ENCODE measurements at regions not wholly inside any gene's neighbourhood (a gene's known extent, or its start where the extent isn't known, plus 50 kb on each side); places are given as distances from the start of the nearest gene placed in this dataset.

DNA sequence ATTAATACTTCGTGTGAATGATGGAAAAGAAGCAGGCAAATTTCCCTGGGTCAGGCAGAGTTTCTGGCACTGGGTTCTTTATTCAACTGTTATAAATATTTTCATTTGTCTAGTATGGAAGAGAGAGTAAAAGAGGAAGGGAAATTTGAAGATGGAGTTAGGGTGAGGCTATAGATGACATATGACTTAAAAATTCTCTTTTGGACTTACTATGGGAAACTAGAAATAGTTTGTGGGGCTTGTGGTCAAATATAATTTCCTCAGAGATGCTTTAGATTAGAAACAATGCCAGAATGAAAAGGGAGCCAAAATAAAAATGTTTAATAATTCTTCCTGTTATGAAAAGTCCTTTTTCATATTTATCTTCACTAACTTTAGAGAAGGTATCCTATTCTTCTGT, 103.2 kb downstream of the GC start:
- no peak for DNase-seq (ENCODE audit: low spot score in 2 of 2)
- Histone ChIP-seq H3K4me1 (no peaks in the 10 kb centered on the region), H3K36me3 (no peaks in the 10 kb centered on the region), H3K4me3 (no peak overlapping the region), H3K9me3 (no peaks in the 10 kb centered on the region), H3K27me3 (no peaks in the 10 kb centered on the region), H3K27ac (no peak overlapping the region)
- no peak for TF ChIP-seq POLR2AphosphoS5 (IDR thresholded peaks at IDR 0.05)
- TF ChIP-seq, protein P1, sequence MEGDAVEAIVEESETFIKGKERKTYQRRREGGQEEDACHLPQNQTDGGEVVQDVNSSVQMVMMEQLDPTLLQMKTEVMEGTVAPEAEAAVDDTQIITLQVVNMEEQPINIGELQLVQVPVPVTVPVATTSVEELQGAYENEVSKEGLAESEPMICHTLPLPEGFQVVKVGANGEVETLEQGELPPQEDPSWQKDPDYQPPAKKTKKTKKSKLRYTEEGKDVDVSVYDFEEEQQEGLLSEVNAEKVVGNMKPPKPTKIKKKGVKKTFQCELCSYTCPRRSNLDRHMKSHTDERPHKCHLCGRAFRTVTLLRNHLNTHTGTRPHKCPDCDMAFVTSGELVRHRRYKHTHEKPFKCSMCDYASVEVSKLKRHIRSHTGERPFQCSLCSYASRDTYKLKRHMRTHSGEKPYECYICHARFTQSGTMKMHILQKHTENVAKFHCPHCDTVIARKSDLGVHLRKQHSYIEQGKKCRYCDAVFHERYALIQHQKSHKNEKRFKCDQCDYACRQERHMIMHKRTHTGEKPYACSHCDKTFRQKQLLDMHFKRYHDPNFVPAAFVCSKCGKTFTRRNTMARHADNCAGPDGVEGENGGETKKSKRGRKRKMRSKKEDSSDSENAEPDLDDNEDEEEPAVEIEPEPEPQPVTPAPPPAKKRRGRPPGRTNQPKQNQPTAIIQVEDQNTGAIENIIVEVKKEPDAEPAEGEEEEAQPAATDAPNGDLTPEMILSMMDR (IDR thresholded peaks at IDR 0.05) = no peak
- TF ChIP-seq POLR2A (IDR thresholded peaks at IDR 0.05) = no peak
- intact Hi-C loops (cut with DNase I; ENCODE audit: low total_unique reads) = no loop called here

DNA sequence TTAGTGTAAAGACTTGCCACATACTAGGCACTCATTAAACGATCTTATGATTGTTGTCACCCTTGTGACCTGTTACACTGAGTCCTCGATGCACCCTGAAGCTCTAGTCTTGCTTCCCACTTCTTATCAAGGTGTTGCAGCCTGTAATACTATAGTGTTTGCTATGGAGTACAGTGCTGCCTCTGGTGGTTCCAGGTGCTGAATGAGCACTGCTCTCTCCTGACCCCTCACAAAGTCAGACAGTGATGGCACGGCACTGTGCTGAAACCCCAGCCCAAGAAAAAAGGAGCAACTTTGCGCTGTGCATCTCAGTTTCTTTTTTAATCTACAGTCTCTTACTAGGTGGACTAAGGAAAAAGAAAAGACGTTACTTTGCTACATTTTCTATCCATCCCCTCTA, 106.3 kb downstream of the GC start:
- TF ChIP-seq POLR2AphosphoS5 (IDR thresholded peaks at IDR 0.05) = no peak
- TF ChIP-seq, protein P1 (IDR thresholded peaks at IDR 0.05) = no peak
- no peak for TF ChIP-seq POLR2A (IDR thresholded peaks at IDR 0.05)
- intact Hi-C loops (cut with DNase I; ENCODE audit: low total_unique reads) = loop anchor here (5.0 kb wide), 1 partner anchor 500 kb away; no protein-coding TSS in a partner anchor
- no peaks in the 10 kb centered on the region for H3K4me1 ChIP-seq

GRCh38 chr4:71669291-71669690, 114.6 kb downstream of the GC start:
- no peaks in the 10 kb centered on the region for H3K36me3 ChIP-seq
- no peak for DNase-seq (ENCODE audit: low spot score in 2 of 2)
- no peaks in the 10 kb centered on the region for H3K4me1 ChIP-seq
- no peak overlapping the region for H3K4me3 ChIP-seq
- H3K27ac ChIP-seq = no peak overlapping the region
- TF ChIP-seq, protein P1 (IDR thresholded peaks at IDR 0.05) = no peak
- TF ChIP-seq POLR2AphosphoS5 (IDR thresholded peaks at IDR 0.05) (no peak), POLR2A (IDR thresholded peaks at IDR 0.05) (no peak)
- intact Hi-C loops (cut with DNase I; ENCODE audit: low total_unique reads) = no loop called here
- no peaks in the 10 kb centered on the region for H3K27me3 ChIP-seq
- no peaks in the 10 kb centered on the region for H3K9me3 ChIP-seq

More for the DNA sequence above, 106.3 kb downstream of the GC start:
- no peak overlapping the region for H3K4me3 ChIP-seq
- H3K36me3 ChIP-seq = no peaks in the 10 kb centered on the region
- no peak for DNase-seq (ENCODE audit: low spot score in 2 of 2)
- no peaks in the 10 kb centered on the region for H3K9me3 ChIP-seq
- no peak overlapping the region for H3K27ac ChIP-seq
- H3K27me3 ChIP-seq = no peaks in the 10 kb centered on the region

- Histone ChIP-seq H3K4me1 (no peaks in the 10 kb centered on the region), H3K27me3 (no peaks in the 10 kb centered on the region), H3K27ac (no peak overlapping the region), H3K9me3 (no peaks in the 10 kb centered on the region), H3K4me3 (no peak overlapping the region), H3K36me3 (no peaks in the 10 kb centered on the region)
- no peak for DNase-seq (ENCODE audit: low spot score in 2 of 2)
- TF ChIP-seq POLR2A (IDR thresholded peaks at IDR 0.05) = no peak
- TF ChIP-seq, protein P1 (IDR thresholded peaks at IDR 0.05) = no peak
- no peak for TF ChIP-seq POLR2AphosphoS5 (IDR thresholded peaks at IDR 0.05)
- intact Hi-C loops (cut with DNase I; ENCODE audit: low total_unique reads) = no loop called here
Observed at GRCh38 chr4:71665358-71665757, 118.5 kb downstream of the GC start.

DNA sequence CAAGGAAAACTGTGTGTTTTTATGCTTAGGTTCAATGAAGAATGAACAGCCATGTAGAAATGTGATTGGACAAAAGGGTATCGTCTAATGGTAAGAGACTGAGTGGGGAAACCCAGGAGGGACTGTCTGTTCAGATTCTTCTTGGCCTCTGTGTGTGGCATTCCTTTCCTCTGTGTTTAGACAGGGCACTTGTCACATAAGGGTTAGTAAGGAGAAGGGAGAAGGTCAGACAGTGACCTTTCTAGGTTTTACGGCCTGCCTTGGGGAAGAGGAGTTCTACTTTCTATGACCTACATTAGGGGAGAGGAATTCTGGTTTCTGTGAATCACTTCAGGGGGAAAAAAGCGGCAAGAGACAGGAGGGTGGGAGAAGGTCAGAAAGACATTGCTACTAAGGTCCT, 119.5 kb downstream of the GC start:
- Histone ChIP-seq H3K9me3 (no peaks in the 10 kb centered on the region), H3K27me3 (no peaks in the 10 kb centered on the region), H3K4me1 (no peaks in the 10 kb centered on the region), H3K4me3 (no peak overlapping the region), H3K27ac (no peak overlapping the region), H3K36me3 (no peaks in the 10 kb centered on the region)
- DNase-seq (ENCODE audit: low spot score in 2 of 2) = no peak
- intact Hi-C loops (cut with DNase I; ENCODE audit: low total_unique reads) = no loop called here
- TF ChIP-seq, protein P1 (IDR thresholded peaks at IDR 0.05) = no peak
- TF ChIP-seq POLR2AphosphoS5 (IDR thresholded peaks at IDR 0.05) = no peak
- no peak for TF ChIP-seq POLR2A (IDR thresholded peaks at IDR 0.05)
